SIG-M5 treated with dmso at 0.1 percent for 504 hours (cell line): ENCODE measurements at regions not wholly inside any gene's neighbourhood (a gene's known extent, or its start where the extent isn't known, plus 50 kb on each side); places are given as distances from the start of the nearest gene placed in this dataset.

Experiments
- DNase-seq: peaks from one replicate; lab custom pipeline; 2025; ENCODE audit not compliant: unreplicated experiment; lab: John Stamatoyannopoulos, UW

DNA sequence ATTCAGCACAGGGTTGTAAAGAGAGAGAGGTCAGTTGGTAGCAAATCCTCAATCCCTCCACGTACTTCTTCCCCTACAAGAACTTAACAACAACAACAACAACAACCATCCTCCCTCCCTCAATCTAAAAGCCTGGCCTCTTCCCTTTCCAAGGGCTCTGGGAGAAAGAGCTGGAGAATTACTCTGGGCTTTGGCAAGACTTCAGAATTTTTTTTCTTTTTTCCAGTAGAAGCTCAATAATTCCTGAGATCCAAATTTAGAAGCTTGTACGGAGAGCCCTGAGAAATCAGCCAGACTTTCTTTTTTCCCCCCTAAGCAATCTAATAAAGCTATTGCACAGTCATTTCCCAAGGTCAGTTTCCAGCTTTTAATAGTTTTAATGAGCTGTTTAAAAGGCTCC is 95.8 kb upstream of the CACNA2D3 start:
- DNase-seq, result no peak

DNA sequence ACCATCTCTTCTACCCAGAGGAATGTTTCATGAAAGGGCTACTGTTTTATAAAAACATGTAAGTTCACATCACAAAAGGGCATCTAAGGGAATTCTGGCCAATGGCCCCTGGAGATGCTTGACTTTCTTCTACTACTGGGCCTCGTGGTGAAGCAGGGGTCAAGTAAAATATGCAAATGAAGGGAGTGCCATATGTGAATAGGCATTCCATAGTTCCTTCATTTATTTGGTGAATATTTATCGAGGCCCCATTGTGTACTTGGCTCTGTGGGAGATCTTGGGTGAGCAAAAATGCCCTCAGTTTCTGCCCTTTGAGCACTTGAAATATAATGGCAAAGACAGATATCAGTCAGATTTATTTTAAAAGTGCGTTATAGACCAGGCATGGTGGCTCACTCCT is 101.3 kb upstream of the CACNA2D3 start:
- no peak for DNase-seq

DNA sequence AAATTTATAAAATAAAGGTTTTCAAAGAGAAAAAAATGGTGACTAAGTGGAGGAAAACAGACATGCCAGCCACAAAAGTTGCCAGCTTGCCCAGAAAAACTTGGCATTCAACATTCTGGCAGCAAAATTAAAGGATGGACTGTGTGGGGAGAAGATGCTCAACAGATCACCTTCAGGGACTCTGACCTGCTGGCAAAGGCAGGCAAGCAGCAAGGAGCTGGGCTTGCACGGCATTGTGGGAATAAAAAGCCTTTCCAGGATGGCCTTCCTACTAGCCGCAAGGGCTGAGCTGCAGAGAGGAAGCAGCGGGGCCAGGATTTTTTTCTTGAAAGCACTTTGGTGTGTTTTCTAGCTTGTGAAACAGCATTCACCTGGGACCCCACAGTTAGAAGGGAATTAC is 101.9 kb upstream of the CACNA2D3 start:
- DNase-seq, result no peak

DNA sequence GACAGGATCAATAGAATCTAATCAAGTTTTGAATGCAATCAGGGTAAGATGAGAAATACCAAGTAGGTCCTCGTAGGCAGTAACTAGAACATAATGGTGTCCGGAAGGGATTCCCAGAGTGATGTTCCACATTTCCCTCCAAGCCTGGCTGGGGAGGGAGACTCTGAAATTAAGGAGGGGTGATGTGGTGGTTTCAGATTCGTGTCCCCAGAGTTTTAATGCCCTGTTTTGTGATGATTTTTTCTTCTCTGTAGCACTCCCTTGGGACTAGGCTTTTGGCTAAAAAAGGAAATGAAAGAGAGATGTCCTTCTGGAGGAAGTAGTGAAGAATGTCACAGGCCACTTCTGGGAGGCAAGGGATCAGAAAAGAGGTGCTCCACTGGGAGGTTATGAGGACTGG is 108.3 kb upstream of the CACNA2D3 start:
- DNase-seq, result peak; percentile 1

DNA sequence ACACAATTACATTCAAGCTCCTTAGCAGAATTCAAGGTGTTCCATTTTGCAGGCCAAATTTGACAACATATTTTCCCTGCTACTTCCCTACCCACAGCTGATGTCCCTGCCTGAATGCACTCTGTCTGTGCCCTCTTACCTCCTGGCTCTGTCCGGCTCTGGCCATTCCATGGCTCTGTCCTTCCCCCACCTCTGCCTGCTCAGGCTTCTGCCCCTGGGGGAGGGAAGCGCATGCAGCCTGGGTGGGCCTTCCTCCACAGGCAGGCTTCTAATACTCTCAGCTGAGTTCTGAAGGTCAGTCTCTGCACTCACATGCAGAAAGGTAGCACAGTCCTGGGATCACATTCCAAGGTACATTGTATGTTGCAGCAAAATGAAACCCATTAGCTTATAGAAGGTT is 113.6 kb upstream of the CACNA2D3 start:
- no peak for DNase-seq

DNA sequence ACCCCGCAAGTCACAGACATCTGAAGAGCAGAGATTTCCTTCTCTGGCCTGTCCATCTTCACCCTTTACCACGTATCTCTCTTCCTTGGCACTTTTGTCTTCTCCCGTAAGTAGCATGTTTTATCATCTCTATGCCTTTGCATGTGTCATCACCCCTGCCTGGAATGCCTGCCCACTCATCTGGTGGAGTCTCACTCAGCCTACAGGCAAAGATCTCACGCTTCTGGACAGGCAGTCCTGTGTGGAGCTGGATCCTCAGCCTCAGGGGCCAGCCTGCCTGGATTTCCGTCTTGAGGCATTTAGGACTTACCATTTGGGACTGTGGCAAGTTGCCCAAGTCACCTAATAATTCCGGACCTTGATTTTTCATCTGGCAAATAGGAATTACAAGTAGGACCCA is 114.3 kb upstream of the CACNA2D3 start:
- DNase-seq, result no peak

DNA sequence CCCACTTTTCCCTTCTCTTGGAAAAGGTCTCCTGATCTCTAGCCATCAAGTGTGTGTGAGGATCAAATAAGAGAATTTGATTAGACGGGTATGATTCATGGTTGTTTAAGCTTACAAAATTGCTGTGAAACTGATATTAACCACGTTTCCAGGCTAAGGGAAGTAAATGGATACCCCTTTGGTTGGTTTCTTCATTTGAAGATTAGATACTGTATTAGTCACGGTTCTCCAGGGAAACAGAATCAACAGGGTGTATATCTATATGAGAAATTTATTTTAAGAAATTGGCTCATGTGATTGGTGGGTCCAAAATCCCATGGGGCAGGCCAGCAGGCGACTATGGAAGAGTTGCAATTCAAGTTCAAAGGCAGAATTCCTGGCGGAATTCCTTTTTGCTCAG is 112.7 kb upstream of the SELENOK start:
- no peak for DNase-seq

DNA sequence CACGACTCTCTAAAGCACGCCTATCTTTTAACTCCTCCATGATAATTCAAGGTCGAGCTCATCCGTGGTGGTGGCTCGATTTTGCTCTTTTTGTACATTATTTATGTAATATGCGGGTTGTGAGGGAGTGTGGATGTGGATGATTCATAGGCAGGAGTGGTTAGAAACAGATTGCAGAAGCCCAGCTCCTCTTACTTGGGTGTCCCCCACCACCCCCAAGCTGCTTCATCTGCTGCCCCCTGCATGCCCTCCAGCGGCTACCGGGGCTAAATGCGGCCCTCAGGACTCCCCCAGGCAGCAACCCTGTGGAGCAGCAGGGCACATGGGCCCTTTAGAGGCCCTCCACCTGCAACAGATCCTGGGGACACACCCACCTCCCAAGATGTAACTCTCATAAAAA is 111.5 kb upstream of the SELENOK start:
- DNase-seq, result no peak

DNA sequence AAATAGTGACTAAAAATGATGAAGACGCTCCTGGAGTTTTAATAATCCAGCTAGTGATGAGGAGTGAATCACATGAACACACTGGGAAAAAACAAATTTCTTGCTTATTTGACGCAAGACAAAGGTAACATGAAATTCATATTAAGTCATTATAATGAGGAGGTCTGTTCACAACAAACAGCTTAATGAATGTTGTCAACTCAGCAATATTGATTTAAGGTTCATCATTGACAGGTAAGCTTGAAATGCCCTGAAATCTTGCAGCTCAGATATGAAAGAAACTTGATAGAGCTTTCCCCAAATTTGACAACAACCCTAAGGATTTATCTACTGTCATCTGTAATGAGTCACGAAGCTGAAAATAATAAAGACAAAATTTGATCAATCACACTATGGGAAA is 108.1 kb upstream of the SELENOK start:
- no peak for DNase-seq

DNA sequence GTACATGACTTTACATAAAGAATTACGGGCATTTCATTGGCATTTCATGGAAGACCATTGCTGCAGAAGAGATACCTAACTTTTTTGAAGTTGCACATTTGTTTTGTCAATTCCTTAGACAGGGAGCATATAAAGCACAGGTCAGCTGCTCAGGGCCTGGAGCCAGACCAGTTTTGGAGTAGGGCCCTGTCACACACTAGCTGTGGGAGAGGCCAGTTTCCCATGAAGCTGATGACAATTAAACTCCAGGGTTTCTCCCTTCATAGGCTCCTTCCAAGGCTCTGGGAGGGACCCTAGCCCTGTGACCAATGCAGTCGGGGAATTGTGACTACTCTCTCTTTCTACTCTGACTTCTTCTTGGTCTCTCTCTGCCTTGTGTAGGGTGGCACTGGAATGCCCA is 107.3 kb upstream of the SELENOK start:
- no peak for DNase-seq

DNA sequence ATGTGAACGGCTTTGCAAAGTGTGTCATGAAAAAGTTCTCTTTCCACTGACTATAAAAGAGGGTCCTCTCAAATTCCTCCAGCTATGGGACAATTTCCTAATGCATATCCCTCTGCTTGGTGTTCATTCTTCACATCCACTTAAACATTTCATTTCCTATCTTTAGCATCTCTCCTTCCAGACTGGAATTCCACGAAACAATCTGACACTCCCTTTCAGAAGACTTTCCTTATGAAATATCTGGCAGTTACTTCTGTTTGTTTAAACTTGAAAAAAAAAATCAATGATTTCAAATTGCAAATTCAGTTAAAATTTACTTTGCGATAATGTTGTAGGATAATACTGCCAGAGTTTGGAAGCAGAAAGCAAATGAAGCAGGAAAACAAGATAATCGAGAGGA is 105.8 kb upstream of the SELENOK start:
- no peak for DNase-seq

DNA sequence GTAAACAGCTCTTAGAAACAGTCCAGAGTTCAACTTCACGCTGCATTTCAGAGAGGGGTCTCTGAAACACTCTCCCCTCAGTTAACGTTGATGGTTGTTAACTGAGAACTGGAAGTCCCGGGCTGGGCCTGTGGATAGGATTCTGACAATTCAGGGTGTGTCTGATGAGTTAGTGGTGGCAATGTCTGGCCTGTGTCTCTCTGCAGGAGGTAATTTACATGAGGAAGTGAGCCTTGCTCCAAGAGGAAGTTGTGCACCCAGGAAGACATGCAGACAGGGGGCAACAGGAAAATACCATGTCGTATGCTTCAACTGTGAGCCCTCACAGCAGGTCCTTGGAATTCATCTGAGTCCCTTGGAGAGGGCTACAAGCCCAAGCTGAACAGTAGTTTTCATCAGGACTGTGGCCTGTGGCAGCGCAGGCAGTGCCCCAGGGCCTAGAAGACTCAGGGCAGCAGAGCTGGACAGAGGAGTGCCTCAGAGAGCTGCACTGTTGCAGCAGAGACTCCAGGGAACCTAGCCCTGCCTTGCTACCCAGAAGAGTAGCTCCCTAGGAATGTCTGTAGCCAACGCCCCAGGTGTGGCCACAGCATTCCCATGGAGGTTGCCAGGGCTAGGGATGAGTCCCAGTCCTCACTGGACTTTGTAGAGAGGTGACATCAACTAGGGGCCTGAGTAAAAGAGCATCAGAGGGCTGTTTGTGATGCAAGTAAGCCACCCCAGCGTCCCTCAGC is 104.6 kb upstream of the SELENOK start:
- peak; percentile 89 for DNase-seq

DNA sequence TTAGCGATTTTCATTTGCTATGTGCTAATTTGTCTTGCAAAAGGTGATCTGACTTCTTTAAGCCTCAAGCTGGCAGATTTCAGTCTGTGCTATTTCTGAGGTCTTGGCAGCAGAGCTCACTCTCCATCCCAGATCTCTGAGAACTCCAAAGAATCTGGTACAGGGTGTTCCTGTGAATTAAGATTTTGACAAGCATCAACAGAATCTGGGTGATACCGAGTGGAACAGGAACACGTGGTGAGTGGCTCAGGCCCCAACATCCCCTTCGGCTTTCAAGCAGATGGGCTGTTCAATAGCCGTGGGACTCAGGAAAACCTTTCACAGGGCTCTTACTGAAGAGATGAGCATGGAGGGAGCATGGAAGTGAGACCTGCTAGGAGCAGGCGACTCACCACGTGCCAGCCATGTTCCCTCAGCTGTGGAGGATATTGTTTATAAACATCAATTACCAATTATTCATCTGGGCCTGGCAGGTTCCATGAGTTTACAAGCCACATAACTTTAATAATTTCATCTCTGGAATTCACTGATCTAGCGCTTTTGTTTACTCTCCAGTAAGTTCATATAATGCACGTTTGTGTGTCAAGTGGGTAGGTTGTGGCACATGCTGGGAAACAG is 103.4 kb upstream of the SELENOK start:
- no peak for DNase-seq

DNA sequence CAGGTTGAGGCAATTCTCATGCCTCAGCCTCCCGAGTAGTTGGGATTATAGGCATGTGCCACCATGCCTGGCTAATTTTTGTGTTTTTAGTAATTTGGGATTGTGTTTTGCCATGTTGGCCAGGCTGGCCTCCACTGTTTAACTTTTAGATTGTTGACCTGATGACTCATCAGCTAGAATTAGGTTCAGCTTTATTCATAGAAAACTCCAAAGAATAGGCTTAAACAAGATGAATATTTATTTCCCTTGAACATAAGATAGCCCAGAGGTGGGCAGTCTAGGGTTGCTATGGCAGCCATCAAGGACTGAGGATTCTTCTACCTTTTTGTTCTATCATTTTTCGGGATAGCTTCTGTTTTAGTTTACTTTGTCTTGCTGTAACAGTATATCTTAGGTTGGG is 99.6 kb upstream of the SELENOK start:
- no peak for DNase-seq

DNA sequence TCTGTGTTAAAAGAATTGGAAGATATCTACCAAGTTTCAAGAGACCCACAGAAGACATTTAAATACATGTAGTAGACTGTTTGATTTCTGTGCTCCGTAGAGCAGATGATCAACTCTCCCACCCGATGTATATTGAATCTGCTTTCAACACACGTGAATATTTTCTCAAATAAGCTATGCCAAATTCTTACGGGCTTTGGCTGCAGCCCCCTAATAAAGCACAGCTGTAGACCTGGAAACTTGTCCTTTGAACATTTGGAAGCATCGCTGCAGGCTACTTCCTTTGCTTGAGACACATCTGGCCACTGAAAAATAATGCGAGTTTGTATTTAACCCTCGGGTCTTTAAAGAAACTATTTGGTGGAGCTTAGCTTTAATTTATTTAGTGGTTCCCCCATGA is 98.3 kb upstream of the SELENOK start:
- no peak for DNase-seq

DNA sequence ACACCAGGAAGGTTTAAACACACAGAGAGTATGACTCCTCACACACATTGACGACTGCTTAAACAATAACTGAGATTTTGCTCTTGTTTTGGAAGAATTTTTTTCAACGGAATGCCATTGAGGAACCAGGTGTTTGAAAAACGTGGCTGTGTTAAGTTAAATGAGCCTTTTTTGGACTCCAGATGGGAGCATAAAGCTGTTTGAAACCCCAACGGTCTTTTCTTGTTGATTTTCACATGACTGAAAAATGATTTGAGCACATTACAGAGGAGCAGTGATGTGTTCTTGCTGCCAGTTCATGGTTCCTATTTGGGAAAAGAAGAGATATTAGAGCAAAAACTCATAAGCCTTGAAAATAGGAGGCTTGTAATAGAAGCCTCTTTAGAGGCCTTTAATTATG is 97.8 kb upstream of the SELENOK start:
- DNase-seq, result no peak

DNA sequence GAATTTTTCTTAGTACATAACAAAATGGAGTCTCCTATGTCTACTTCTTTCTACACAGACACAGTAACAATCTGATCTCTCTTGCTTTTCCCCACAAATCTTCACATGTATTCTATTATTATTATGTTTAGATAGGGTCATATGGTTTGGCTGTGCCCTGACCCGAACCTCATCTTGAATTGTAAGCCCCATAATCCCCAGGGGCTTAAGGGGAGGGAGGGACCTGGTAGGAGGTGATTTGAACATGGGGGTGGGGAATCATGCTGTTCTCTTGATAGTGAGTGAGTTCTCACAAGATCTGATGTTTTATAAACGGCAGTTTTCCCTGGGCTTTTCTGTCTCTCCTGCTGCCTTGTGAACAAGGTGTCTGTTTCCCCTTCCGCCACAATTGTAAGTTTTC is 86.7 kb upstream of the SELENOK start:
- DNase-seq, result no peak

DNA sequence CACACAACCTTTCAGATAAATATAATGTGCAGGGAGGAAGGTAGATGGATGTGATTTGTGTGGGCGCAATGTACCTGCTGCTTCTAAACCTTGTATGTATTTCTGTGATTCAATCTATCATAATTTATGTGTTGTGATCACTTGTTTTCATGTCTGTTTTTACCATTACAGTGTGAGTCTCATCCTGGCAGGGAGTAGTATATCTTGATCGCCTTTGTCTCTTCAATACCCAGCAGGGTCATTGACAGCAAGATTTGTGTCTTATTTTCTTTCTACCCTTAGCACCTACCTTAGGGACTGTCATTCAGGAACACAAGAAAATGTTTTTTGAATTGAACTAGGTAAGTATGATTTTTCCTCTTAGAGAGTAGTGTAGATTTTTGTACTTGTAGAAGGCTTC is 83.7 kb upstream of the SELENOK start:
- DNase-seq, result no peak

DNA sequence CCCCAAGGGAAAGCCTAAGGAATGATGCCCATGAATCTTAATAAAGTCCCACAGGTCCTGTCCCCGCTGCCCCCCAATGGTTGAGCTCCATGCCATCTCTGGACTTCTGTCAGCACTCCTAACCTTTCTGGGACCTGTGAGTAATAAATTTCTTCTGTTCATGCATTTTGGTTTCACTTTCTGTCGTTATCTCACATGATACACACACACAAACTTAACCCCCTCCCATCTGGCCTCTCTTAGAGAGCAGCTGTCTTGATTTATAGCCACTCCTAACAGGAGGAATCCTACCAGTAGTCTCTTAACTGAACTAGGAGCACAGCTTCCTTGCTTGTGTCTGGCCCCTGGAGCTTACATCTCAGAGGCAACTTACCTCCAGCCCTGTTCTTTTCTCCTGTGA is 82.7 kb upstream of the SELENOK start:
- DNase-seq, result no peak

DNA sequence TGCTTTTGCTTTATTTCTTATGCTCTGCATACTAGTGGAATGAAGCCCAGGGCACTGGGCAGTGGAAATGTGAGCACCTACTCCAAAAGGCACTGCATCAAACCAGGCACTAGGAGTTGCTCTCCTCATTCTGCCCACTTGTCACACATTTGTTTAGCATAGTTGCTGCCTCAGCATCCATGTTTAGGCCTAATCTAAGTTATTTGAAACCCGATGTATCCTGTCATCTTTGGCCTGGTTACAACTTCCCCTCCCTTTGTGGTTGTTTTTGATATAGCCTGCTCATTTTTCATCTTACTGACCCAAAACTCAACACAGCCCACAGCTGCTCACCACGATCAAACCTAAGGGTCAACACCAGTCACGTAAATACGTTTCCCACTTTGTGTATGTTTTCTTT is 82.2 kb upstream of the SELENOK start:
- DNase-seq, result no peak

DNA sequence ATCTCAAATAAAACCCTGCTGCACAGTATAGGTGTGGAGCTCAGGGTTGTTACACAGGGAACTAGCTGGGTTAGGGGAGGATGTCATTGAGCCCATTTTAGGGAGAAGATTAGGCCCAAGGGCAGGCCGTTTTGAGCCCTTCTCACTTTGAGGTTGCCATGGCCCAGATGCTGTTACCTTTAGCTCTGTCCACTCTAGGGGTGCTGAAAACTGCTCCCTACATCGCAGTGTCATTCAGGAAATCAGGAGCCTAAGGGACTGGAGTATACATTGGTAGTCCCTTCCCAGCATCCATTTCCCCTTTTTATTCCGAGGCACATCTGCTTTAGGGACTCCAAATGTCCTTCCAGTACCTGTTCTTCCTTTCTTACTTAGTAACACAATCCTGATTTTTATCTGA is 79.0 kb upstream of the SELENOK start:
- no peak for DNase-seq

DNA sequence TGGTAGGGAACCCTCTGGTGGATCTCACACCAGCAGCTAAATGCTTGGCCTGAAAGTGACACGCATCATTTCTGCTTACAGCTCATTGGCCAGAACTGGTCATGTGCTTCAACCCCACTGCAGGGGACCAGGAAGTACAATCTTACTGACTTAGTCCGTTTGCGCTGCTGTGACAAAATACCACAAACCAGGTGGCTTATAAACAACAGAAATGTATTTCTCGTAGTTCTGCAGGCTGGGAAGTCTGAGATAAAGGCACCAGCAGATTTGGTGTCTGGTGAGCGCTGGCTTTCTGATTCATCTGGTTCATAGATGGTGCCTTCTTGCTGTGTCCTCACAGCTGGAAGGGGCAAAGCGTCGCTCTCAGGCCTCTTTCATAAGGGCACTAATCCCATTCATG is 77.4 kb upstream of the SELENOK start:
- DNase-seq, result no peak

DNA sequence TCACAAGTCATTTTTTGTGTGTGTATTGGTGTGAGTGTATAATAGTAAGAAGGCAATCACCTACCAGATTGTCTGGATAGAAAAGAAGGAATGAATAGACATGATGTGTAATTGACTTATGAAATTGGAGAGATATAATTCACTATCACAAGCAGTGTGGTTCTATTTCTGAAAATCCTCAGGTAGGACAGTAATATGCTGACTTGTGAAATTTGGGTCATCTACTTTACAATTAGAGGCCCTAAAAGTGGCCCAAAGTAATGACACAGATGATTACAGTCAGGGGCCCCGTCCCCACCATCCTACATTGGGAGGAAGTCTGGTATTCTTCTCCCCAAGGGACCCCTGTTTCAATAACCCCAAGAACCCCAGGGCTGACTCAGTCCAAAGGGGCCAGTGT is 73.6 kb upstream of the SELENOK start:
- no peak for DNase-seq
